ENCODE measurements at regions not wholly inside any gene's neighbourhood (a gene's known extent, or its start where the extent isn't known, plus 50 kb on each side); places are given as distances from the start of the nearest gene placed in this dataset.

DNA sequence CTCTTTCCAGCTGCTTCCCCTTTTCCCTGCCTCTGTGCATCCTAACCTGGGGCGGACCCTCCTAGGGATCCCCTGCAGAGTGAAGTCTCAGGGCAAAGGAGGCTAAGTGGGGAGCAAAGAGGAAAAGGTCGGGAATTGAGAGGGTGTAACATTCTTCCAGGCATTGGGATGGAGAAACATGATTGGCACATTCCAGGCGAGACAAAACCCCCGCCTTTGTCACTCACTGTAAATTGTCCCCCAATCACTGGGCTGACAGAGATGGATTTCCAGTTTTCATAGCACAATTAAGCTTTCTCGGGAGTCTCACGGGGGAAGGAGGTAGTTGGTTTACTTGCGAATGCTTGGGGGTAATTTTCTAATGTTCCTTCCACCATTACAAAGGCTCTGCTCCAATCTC, 74.9 kb downstream of the MIAT start:
- Histone ChIP-seq H3K4me3 (ENCODE audit: low read depth in 1 of 2, low read length in 1 of 2) (no peak overlapping the region), H3K4me1 (ENCODE audit: control insufficient read depth in 1 of 2, insufficient read depth in 1 of 2, low read depth in 1 of 2, low read length in 1 of 2) (no peaks in the 10 kb centered on the region), H3K27ac (no peak overlapping the region), H3K27me3 (no peaks in the 10 kb centered on the region), H3K9me3 (no peaks in the 10 kb centered on the region), H3K36me3 (peaks cover 28% of the 10 kb centered on the region)
- TF ChIP-seq, protein P1, sequence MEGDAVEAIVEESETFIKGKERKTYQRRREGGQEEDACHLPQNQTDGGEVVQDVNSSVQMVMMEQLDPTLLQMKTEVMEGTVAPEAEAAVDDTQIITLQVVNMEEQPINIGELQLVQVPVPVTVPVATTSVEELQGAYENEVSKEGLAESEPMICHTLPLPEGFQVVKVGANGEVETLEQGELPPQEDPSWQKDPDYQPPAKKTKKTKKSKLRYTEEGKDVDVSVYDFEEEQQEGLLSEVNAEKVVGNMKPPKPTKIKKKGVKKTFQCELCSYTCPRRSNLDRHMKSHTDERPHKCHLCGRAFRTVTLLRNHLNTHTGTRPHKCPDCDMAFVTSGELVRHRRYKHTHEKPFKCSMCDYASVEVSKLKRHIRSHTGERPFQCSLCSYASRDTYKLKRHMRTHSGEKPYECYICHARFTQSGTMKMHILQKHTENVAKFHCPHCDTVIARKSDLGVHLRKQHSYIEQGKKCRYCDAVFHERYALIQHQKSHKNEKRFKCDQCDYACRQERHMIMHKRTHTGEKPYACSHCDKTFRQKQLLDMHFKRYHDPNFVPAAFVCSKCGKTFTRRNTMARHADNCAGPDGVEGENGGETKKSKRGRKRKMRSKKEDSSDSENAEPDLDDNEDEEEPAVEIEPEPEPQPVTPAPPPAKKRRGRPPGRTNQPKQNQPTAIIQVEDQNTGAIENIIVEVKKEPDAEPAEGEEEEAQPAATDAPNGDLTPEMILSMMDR (IDR thresholded peaks at IDR 0.05), result no peak

- TF ChIP-seq, protein P1 (IDR thresholded peaks at IDR 0.05), result no peak
- Histone ChIP-seq H3K27me3 (no peaks in the 10 kb centered on the region), H3K4me3 (ENCODE audit: low read depth in 1 of 2, low read length in 1 of 2) (no peak overlapping the region), H3K27ac (no peak overlapping the region), H3K4me1 (ENCODE audit: control insufficient read depth in 1 of 2, insufficient read depth in 1 of 2, low read depth in 1 of 2, low read length in 1 of 2) (no peaks in the 10 kb centered on the region), H3K9me3 (no peaks in the 10 kb centered on the region), H3K36me3 (peaks cover 14% of the 10 kb centered on the region)
These were observed 77.1 kb downstream of the MIAT start for GRCh38 chr22:26734339-26735018.

GRCh38 chr22:26735019-26735409, 77.6 kb downstream of the MIAT start:
- Histone ChIP-seq H3K27me3 (no peaks in the 10 kb centered on the region), H3K27ac (no peak overlapping the region), H3K36me3 (peaks cover 9% of the 10 kb centered on the region), H3K9me3 (no peaks in the 10 kb centered on the region), H3K4me1 (ENCODE audit: control insufficient read depth in 1 of 2, insufficient read depth in 1 of 2, low read depth in 1 of 2, low read length in 1 of 2) (no peaks in the 10 kb centered on the region), H3K4me3 (ENCODE audit: low read depth in 1 of 2, low read length in 1 of 2) (no peak overlapping the region)
- TF ChIP-seq, protein P1 (IDR thresholded peaks at IDR 0.05), result no peak

GRCh38 chr22:26737262-26737661, 79.9 kb downstream of the MIAT start:
- TF ChIP-seq, protein P1 (IDR thresholded peaks at IDR 0.05), result no peak

GRCh38 chr22:26740253-26740652, 82.9 kb downstream of the MIAT start:
- Histone ChIP-seq H3K4me3 (ENCODE audit: low read depth in 1 of 2, low read length in 1 of 2) (no peak overlapping the region), H3K27ac (no peak overlapping the region), H3K4me1 (ENCODE audit: control insufficient read depth in 1 of 2, insufficient read depth in 1 of 2, low read depth in 1 of 2, low read length in 1 of 2) (no peaks in the 10 kb centered on the region), H3K36me3 (no peaks in the 10 kb centered on the region), H3K9me3 (no peaks in the 10 kb centered on the region), H3K27me3 (no peaks in the 10 kb centered on the region)
- TF ChIP-seq, protein P1 (IDR thresholded peaks at IDR 0.05), result no peak

More at GRCh38 chr22:26737262-26737661, 79.9 kb downstream of the MIAT start:
- no peak overlapping the region for H3K4me3 ChIP-seq (ENCODE audit: low read depth in 1 of 2, low read length in 1 of 2)
- H3K36me3 ChIP-seq, result peaks cover 1% of the 10 kb centered on the region
- no peaks in the 10 kb centered on the region for H3K4me1 ChIP-seq (ENCODE audit: control insufficient read depth in 1 of 2, insufficient read depth in 1 of 2, low read depth in 1 of 2, low read length in 1 of 2)
- H3K27me3 ChIP-seq, result no peaks in the 10 kb centered on the region
- no peaks in the 10 kb centered on the region for H3K9me3 ChIP-seq
- no peak overlapping the region for H3K27ac ChIP-seq
